Keratinocyte (primary cell): ENCODE measurements at regions not wholly inside any gene's neighbourhood (a gene's known extent, or its start where the extent isn't known, plus 50 kb on each side); places are given as distances from the start of the nearest gene placed in this dataset.

Source experiments
- DNase-seq: peaks from one replicate; pipeline ENCODE4 v3.0.0-alpha.2; 2011; ENCODE audit warnings: low read depth, missing footprints, low spot score
- FAIRE-seq: peaks from 2 replicates; lab custom pipeline; 2011; peaks lifted over from hg19 to GRCh38; lab: Jason Lieb, UNC
- H2AFZ ChIP-seq: 2 replicates; pipeline ENCODE4 v1.6.0; 2012; ENCODE audit warnings: low read length, control low read depth, inconsistent platforms; ENCODE audit not compliant: control insufficient read depth
- H3K27ac ChIP-seq: 2 replicates; pipeline ENCODE4 v1.5.1; 2011; ENCODE audit warnings: low read length; ENCODE audit not compliant: control insufficient read depth, insufficient read depth
- H3K27me3 ChIP-seq: 3 replicates; pipeline ENCODE4 v1.6.0; 2011; ENCODE audit warnings: low read length; ENCODE audit not compliant: control insufficient read depth, insufficient read depth; ENCODE audit errors: extremely low read depth
- H3K36me3 ChIP-seq, 2 experiments: 2 replicates in 1 of 2; 3 replicates in 1 of 2; pipeline ENCODE4 v1.5.1; 2011; ENCODE audit warnings: low read length in 2 of 2, mild to moderate bottlenecking in 1 of 2; ENCODE audit not compliant: control insufficient read depth in 2 of 2, insufficient read depth in 2 of 2; ENCODE audit errors: extremely low read depth in 1 of 2
- H3K4me1 ChIP-seq: 3 replicates; pipeline ENCODE4 v1.5.1; 2011; ENCODE audit warnings: low read length; ENCODE audit not compliant: control insufficient read depth, insufficient read depth; ENCODE audit errors: extremely low read depth
- H3K4me2 ChIP-seq: 3 replicates; pipeline ENCODE4 v1.6.0; 2011; ENCODE audit warnings: low read depth, low read length; ENCODE audit not compliant: control insufficient read depth, insufficient read depth; ENCODE audit errors: extremely low read depth
- H3K4me3 ChIP-seq, 3 experiments: fragments of 200-600 bp in 1 of 3; sonication (generic) in 1 of 3; 2 replicates in 2 of 3; 3 replicates in 1 of 3; pipeline ENCODE4 v1.5.1; 2011 to 2016; ENCODE audit warnings: low read length in 3 of 3, mild to moderate bottlenecking in 3 of 3, control low read depth in 2 of 3, inconsistent platforms in 1 of 3, low read depth in 1 of 3, mixed read lengths in 1 of 3, mixed run types in 1 of 3, moderate library complexity in 1 of 3; ENCODE audit not compliant: control insufficient read depth in 2 of 3, insufficient read depth in 2 of 3; ENCODE audit errors: extremely low read depth in 1 of 3
- H3K79me2 ChIP-seq: 2 replicates; pipeline ENCODE4 v1.6.0; 2012; ENCODE audit warnings: low read length; ENCODE audit not compliant: control insufficient read depth, insufficient read depth
- H3K9ac ChIP-seq: 3 replicates; pipeline ENCODE4 v1.6.0; 2011; ENCODE audit warnings: low read length; ENCODE audit not compliant: control insufficient read depth, insufficient read depth; ENCODE audit errors: extremely low read depth
- H3K9me1 ChIP-seq: 3 replicates; pipeline ENCODE4 v1.6.0; 2011; ENCODE audit warnings: low read length; ENCODE audit not compliant: control insufficient read depth, insufficient read depth; ENCODE audit errors: extremely low read depth
- H3K9me3 ChIP-seq: 2 replicates; pipeline ENCODE4 v1.5.1; 2012; ENCODE audit warnings: low read depth, low read length; ENCODE audit not compliant: control insufficient read depth
- H4K20me1 ChIP-seq: 3 replicates; pipeline ENCODE4 v1.6.0; 2011; ENCODE audit warnings: low read length; ENCODE audit not compliant: control insufficient read depth, insufficient read depth; ENCODE audit errors: extremely low read depth
- CTCF ChIP-seq, 3 experiments: IDR thresholded peaks in 1 of 3; conservative IDR thresholded peaks in 1 of 3; optimal IDR thresholded peaks in 1 of 3; 2 replicates in 2 of 3; 3 replicates in 1 of 3; pipeline versions ENCODE3 to v1.5.1; 2011; ENCODE audit warnings: low read length in 3 of 3, mild to moderate bottlenecking in 3 of 3, moderate library complexity in 2 of 3, control low read depth in 1 of 3, inconsistent platforms in 1 of 3; ENCODE audit not compliant: insufficient read depth in 2 of 3; ENCODE audit errors: extremely low read depth in 1 of 3
- EZH2 ChIP-seq: IDR thresholded peaks from one replicate; pipeline ENCODE4 v1.6.1; 2012; ENCODE audit warnings: inconsistent platforms, mild to moderate bottlenecking, low read length, moderate library complexity
- dilution Hi-C: fragments of 300-500 bp; cut with MboI; formaldehyde crosslinking; loops from one replicate; pipeline ENCODE4 v1.7.0; 2020; ENCODE audit warnings: low sequenced_read_pairs; ENCODE audit not compliant: extremely low pct_ligation_motif_present

- TF ChIP-seq EZH2 (no peak), CTCF (optimal IDR thresholded peaks at IDR 0.05 in 1 of 3, IDR thresholded peaks at IDR 0.05 in 1 of 3, conservative IDR thresholded peaks at IDR 0.05 in 1 of 3; ENCODE audit: extremely low read depth in 1 of 3, insufficient read depth in 2 of 3, low read length in 3 of 3) (no peak)
- H3K27me3 ChIP-seq = no peaks in the 10 kb centered on the region
- no peak overlapping the region for H2AFZ ChIP-seq
- H3K4me1 ChIP-seq = no peaks in the 10 kb centered on the region
- H3K79me2 ChIP-seq = no peaks in the 10 kb centered on the region
- FAIRE-seq = no peak
- no peak overlapping the region for H3K4me3 ChIP-seq
- H3K4me2 ChIP-seq = no peak overlapping the region
- no peaks in the 10 kb centered on the region for H3K9me1 ChIP-seq
- H3K9me3 ChIP-seq = no peaks in the 10 kb centered on the region
- H3K36me3 ChIP-seq = no peaks in the 10 kb centered on the region
- no peak overlapping the region for H3K27ac ChIP-seq
- no peak overlapping the region for H3K9ac ChIP-seq
- no peak for DNase-seq
- H4K20me1 ChIP-seq = no peaks in the 10 kb centered on the region
- dilution Hi-C loops = no loop called here
These were observed 109.2 kb upstream of the ROBO2 start for GRCh38 chr3:76930712-76931111.

GRCh38 chr3:76933245-76933644 lies 106.7 kb upstream of the ROBO2 start:
- Histone ChIP-seq H3K4me2 (no peak overlapping the region), H3K36me3 (no peaks in the 10 kb centered on the region), H3K9ac (no peak overlapping the region), H3K4me1 (no peaks in the 10 kb centered on the region), H3K9me3 (no peaks in the 10 kb centered on the region), H2AFZ (no peak overlapping the region), H3K79me2 (no peaks in the 10 kb centered on the region), H3K9me1 (no peaks in the 10 kb centered on the region), H3K27me3 (no peaks in the 10 kb centered on the region), H3K27ac (no peak overlapping the region), H4K20me1 (no peaks in the 10 kb centered on the region), H3K4me3 (no peak overlapping the region)
- no peak for FAIRE-seq
- dilution Hi-C loops = no loop called here
- no peak for DNase-seq
- TF ChIP-seq EZH2 (no peak), CTCF (optimal IDR thresholded peaks at IDR 0.05 in 1 of 3, IDR thresholded peaks at IDR 0.05 in 1 of 3, conservative IDR thresholded peaks at IDR 0.05 in 1 of 3; ENCODE audit: extremely low read depth in 1 of 3, insufficient read depth in 2 of 3, low read length in 3 of 3) (no peak)
